SHP77 treated with DMSO at 0.1 percent for 48 hours (cell line): ENCODE measurements at regions not wholly inside any gene's neighbourhood (a gene's known extent, or its start where the extent isn't known, plus 50 kb on each side); places are given as distances from the start of the nearest gene placed in this dataset.

ENCODE experiments used
- DNase-seq: peaks from one replicate; lab custom pipeline; 2025; lab: John Stamatoyannopoulos, UW

- DNase-seq: no peak
Observed at GRCh38 chr6:45791211-45792168, 224.2 kb downstream of the CLIC5 start.

DNA sequence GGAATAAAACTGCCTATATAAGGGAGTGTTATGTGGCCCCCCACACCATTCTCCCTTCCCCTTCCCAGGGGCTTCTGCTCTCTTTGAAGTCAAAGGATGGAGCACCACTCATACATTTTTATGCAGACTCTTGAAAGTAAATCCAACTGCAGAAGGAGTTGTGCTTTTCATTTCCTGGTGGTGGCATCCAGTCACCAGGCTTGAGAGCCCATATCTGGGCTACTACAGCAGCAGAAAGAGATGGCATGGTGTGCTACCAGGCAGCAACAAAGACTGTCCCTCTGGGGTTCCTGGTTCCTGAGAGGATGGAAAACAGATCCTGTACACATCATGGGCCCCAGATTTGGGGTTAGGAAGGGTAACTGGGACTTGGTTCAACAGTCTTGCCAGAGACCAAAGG, 226.4 kb downstream of the CLIC5 start:
- no peak for DNase-seq

- DNase-seq: no peak
Observed at GRCh38 chr6:45787384-45787783, 228.3 kb downstream of the CLIC5 start.

DNA sequence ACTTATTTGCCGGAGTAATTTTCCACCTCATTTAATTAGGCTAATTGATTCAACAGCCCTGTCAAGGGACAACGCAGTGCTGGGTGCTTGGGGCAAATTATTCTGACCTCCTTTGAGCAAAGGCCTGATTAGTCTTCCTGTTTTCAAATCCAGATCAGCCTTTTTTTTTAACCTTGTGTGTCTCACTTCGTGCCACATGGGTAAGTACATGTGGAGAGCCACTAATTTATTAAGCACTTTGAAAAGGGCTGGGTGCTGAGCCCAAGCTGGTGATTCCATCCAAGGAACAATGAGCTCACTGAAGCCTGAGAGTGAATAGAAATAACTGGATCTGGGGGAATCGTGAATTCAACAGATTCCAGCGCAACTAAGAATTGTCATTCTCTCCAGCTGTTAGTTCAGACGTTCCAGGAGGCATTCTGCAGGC, 229.3 kb downstream of the CLIC5 start:
- DNase-seq: no peak

DNA sequence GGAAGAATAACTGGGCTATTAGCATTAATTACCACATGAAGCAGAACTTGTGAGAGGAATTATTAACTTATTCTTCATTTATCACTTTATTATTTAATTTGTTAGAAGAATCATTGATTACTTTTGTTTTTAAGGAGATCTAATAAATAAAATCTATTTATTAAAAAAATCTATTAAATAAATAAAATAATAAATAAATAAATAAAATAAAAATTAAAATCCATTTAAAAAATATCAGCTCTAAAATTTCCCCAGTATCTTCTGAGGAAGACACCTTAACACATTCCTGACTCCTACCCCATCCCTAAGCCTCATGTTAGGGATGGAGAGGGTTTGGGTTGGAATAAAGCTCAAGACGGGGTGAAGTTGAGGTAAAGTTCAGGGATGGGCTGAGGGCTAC, 231.4 kb downstream of the CLIC5 start:
- DNase-seq: no peak

DNA sequence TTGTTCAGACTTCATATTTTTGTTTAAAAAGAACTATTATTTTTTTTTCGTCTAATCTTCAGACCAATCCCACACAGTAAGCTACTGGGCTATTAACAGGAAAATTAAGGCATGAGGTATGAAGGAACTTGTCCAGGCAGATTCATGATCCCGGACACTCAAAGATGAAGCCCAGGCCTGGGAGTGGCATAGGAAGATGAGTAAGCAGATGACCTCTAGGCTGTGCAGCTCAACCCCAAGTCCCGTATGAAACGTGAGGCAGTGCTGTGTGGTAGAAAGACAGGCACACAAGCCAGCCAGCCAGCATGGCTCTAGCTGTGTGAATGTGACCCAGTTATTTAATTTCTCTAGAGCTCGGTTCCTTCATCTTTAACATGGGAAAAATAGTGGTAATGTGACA, 231.9 kb downstream of the CLIC5 start:
- DNase-seq: no peak

GRCh38 chr6:45781890-45782289, 233.8 kb downstream of the CLIC5 start:
- no peak for DNase-seq

- no peak for DNase-seq
Observed at GRCh38 chr6:45780523-45780922, 235.1 kb downstream of the CLIC5 start.

- no peak for DNase-seq
Observed at GRCh38 chr6:45775026-45775697, 240.5 kb downstream of the CLIC5 start.

GRCh38 chr6:45773906-45774305, 241.8 kb downstream of the CLIC5 start:
- DNase-seq: no peak

DNA sequence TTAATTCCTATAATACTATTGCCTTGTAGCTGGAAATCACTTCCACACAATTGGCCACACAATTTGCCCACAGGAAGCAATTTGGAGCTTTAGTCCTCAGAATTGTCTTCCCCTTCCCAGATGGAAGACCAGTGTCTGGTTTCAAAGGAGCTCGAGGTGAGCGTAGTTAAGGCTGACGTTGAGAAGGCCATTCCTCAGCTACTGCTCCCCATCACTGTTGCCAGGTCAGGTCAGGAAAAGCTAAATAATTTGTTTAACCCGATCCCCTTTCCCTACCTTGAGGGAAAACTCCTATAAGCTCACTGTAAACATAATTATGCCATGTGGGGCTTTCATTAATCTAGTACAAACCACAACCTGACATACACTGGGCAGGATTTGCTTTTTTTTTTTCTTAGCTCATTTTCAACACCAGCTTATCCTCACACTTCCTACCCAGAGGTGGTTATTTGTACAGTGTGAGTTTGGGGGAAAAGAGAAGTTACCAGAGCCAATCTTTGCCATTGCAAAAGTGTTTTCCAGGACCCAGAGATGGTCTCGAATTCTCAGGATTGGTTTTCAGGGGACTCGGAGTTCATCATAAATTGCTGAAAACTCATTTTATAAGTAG, 242.7 kb downstream of the CLIC5 start:
- no peak for DNase-seq

DNA sequence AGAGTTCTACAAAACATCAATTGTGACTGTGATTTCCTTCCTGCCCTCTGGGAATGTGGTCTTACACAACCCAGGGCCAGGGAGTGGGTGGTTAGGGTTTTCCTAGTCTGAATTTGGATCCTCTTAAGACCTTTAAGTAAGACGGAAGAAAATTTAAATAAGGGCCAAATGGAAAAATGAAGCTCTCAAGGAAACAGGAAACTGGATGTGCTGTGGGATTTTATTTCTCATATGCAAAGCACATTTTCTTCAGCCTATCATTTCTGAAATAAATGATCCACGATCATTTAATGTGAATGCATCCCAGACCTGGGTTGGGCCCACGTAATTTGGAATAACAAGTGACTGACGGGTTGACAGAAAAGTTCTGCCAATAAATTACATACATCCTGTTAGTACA, 243.6 kb downstream of the CLIC5 start:
- DNase-seq: no peak

- no peak for DNase-seq
Observed at GRCh38 chr6:45763281-45763680, 252.4 kb downstream of the CLIC5 start.

DNA sequence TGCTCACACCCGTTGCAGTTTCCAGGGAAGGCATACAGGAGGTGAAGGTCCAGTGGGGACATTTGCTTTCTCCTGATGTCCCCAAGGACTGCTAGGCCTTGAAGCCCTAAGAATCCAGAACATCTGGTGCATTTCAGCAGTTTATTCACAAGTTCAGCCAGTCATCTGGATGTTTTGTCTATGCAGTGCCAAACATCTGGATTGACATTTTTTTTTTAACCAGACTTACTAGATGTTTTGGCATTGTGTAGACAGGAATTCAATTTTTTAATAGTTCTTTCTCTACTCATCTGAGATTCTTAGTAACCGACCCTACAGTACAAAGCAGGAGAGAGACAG, 256.2 kb downstream of the CLIC5 start:
- no peak for DNase-seq

GRCh38 chr6:45758787-45759471, 256.7 kb downstream of the CLIC5 start:
- DNase-seq: no peak

- DNase-seq: no peak
Observed at GRCh38 chr6:45757443-45758130, 258.1 kb downstream of the CLIC5 start.

GRCh38 chr6:45756606-45757005, 259.1 kb downstream of the CLIC5 start:
- no peak for DNase-seq

GRCh38 chr6:45754432-45754831, 261.2 kb downstream of the CLIC5 start:
- DNase-seq: no peak

- no peak for DNase-seq
Observed at GRCh38 chr6:45746046-45746445, 269.6 kb downstream of the CLIC5 start.

GRCh38 chr6:45743028-45743615, 272.5 kb downstream of the CLIC5 start:
- DNase-seq: no peak

DNA sequence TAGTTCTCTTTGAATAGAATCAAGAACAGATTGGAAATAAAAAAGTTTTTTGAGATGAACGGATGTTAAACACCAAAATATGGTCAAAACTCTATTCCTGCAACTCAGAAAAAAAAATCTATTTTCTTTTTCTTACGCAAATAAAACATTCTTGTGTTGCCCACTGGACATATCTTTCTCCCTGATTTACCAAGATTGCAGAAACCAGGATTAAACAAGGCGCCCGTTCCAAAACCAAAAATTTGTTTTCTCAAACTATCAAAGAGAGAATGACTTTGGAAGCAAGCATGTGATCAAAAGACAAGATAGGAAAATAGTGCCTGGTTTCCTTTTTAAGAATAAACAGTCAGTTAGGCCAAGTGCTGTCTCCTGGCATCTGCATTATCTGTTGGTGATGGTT, 273.1 kb downstream of the CLIC5 start:
- DNase-seq: no peak
